Neural cell (in vitro differentiated cells): ENCODE measurements at regions not wholly inside any gene's neighbourhood (a gene's known extent, or its start where the extent isn't known, plus 50 kb on each side); places are given as distances from the start of the nearest gene placed in this dataset.

Experiments
- H2AFZ ChIP-seq: fragments of 200-600, 300-800 bp; sonication (generic), shearing (Covaris generic); 2 replicates; pipeline ENCODE4 v1.6.0; 2014; ENCODE audit warnings: low read depth, mild to moderate bottlenecking, antibody characterized with exemption, low read length, moderate library complexity
- H3F3A ChIP-seq: fragments of 200-600 bp; shearing (Covaris generic); 2 replicates; pipeline ENCODE4 v1.6.1; 2016; ENCODE audit warnings: mild to moderate bottlenecking, moderate library complexity, mixed read lengths, antibody characterized with exemption, low read length; ENCODE audit not compliant: insufficient read depth, poor library complexity, severe bottlenecking
- H3K27ac ChIP-seq: fragments of 200-600, 300-800 bp; sonication (generic), shearing (Covaris generic); 2 replicates; pipeline ENCODE4 v1.5.1; 2014; ENCODE audit warnings: mild to moderate bottlenecking, low read length, moderate library complexity
- H3K27me3 ChIP-seq: fragments of 300-800, 200-600 bp; sonication (generic), shearing (Covaris generic); 2 replicates; pipeline ENCODE4 v1.6.0; 2014; ENCODE audit warnings: mild to moderate bottlenecking, low read depth, low read length, moderate library complexity; ENCODE audit not compliant: insufficient read depth
- H3K36me3 ChIP-seq: fragments of 300-800, 200-600 bp; sonication (generic), shearing (Covaris generic); 2 replicates; pipeline ENCODE4 v1.5.1; 2014; ENCODE audit warnings: mild to moderate bottlenecking, antibody characterized with exemption, low read length, moderate library complexity; ENCODE audit not compliant: insufficient read depth
- H3K4me2 ChIP-seq: fragments of 300-800, 200-600 bp; sonication (generic), shearing (Covaris generic); 2 replicates; pipeline ENCODE4 v1.6.0; 2014; ENCODE audit warnings: mild to moderate bottlenecking, low read length
- H3K4me3 ChIP-seq: fragments of 300-800, 200-600 bp; sonication (generic), shearing (Covaris generic); 2 replicates; pipeline ENCODE4 v1.5.1; 2014; ENCODE audit warnings: mild to moderate bottlenecking, low read length, moderate library complexity
- H3K79me2 ChIP-seq: fragments of 200-600 bp; shearing (Covaris generic); replicated peaks from 2 replicates; pipeline ENCODE4 v1.6.0; 2014; ENCODE audit warnings: mild to moderate bottlenecking, low read length, moderate library complexity; ENCODE audit not compliant: insufficient read depth
- H3K9ac ChIP-seq: fragments of 300-800, 200-600 bp; sonication (generic), shearing (Covaris generic); 2 replicates; pipeline ENCODE4 v1.6.1; 2016; ENCODE audit warnings: mild to moderate bottlenecking, low read length, mixed read lengths
- H3K9me2 ChIP-seq: fragments of 200-600 bp; shearing (Covaris generic); 2 replicates; pipeline ENCODE4 v1.6.1; 2016; ENCODE audit warnings: mild to moderate bottlenecking, low read length, mixed read lengths; ENCODE audit not compliant: insufficient read depth
- H3K9me3 ChIP-seq: fragments of 200-600, 300-800 bp; sonication (generic), shearing (Covaris generic); 2 replicates; pipeline ENCODE4 v1.6.1; 2016; ENCODE audit warnings: mild to moderate bottlenecking, mixed run types, low read length, moderate library complexity, mixed read lengths
- H4K20me1 ChIP-seq: fragments of 200-600 bp; shearing (Covaris generic); 2 replicates; pipeline ENCODE4 v1.6.1; 2016; ENCODE audit warnings: mild to moderate bottlenecking, mixed run types; ENCODE audit not compliant: insufficient read depth
- EP300 ChIP-seq: fragments of 450-650 bp; conservative IDR thresholded peaks from 2 replicates; pipeline ENCODE4 v1.6.1; 2014; ENCODE audit warnings: antibody characterized with exemption, mild to moderate bottlenecking, moderate library complexity; ENCODE audit not compliant: poor library complexity, severe bottlenecking
- EZH2 ChIP-seq: fragments of 200-600, 300-800 bp; shearing (Covaris generic), sonication (generic); IDR thresholded peaks from 2 replicates; pipeline ENCODE4 v1.6.1; 2014; ENCODE audit warnings: antibody characterized with exemption, low read length, borderline replicate concordance, mild to moderate bottlenecking; ENCODE audit not compliant: insufficient read depth, poor library complexity, severe bottlenecking
- MXI1 ChIP-seq: fragments of 450-650 bp; conservative IDR thresholded peaks from 2 replicates; pipeline ENCODE4 v1.6.1; 2014; ENCODE audit warnings: antibody characterized with exemption, mild to moderate bottlenecking; ENCODE audit not compliant: poor library complexity, severe bottlenecking
- POLR2AphosphoS5 ChIP-seq: IDR thresholded peaks from 2 replicates; pipeline ENCODE4 v1.6.1; 2012
- RAD21 ChIP-seq: fragments of 450-650 bp; conservative IDR thresholded peaks from 2 replicates; pipeline ENCODE4 v1.6.1; 2014; ENCODE audit warnings: antibody characterized with exemption, mild to moderate bottlenecking, moderate library complexity
- SMC3 ChIP-seq: fragments of 450-650 bp; conservative IDR thresholded peaks from 2 replicates; pipeline ENCODE4 v1.6.1; 2014; ENCODE audit warnings: antibody characterized with exemption, mild to moderate bottlenecking, moderate library complexity; ENCODE audit not compliant: poor library complexity
- TAF1 ChIP-seq: IDR thresholded peaks from 2 replicates; pipeline ENCODE4 v1.6.1; 2012; ENCODE audit warnings: low read depth
- TF ChIP-seq, protein P1 (sequence below): fragments of 450-650 bp; IDR thresholded peaks from 2 replicates; pipeline ENCODE4 v1.5.1; 2014; ENCODE audit warnings: antibody characterized with exemption, mild to moderate bottlenecking, moderate library complexity; ENCODE audit not compliant: poor library complexity, severe bottlenecking
- TF ChIP-seq, protein P2 (sequence below): IDR thresholded peaks from 2 replicates; pipeline ENCODE4 v1.6.1; 2012; ENCODE audit warnings: borderline replicate concordance

DNA sequence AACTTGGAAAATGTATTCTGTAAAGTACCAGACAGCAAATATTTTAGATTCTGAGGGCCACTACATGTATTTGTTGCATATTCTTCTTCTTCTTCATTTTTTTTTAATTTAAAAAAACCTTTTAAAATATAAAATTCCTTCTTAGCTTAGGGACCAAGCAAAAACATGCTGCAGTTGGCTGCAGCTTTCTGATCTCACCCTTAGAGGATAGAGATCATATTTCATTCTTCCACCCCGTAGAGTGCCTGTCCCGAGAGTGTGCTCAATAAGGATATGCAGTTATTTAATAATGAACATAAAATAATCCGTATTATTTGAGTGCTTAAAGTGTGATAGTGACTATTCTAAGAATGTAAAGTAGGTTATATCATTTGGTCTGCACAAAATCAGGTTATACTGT, 204.2 kb upstream of the CD180 start:
- Histone ChIP-seq H3K27ac (no peak overlapping the region), H3K9me2 (no peaks in the 10 kb centered on the region), H3K27me3 (no peaks in the 10 kb centered on the region), H3K9ac (no peak overlapping the region), H3K9me3 (no peaks in the 10 kb centered on the region), H4K20me1 (no peaks in the 10 kb centered on the region), H3F3A (no peaks in the 10 kb centered on the region), H3K36me3 (no peaks in the 10 kb centered on the region), H3K4me3 (no peak overlapping the region), H3K79me2 (no peaks in the 10 kb centered on the region), H3K4me2 (no peak overlapping the region), H2AFZ (no peak overlapping the region)
- TF ChIP-seq SMC3 (no peak), POLR2AphosphoS5 (no peak), MXI1 (no peak), EZH2 (no peak), RAD21 (no peak), EP300 (no peak), TAF1 (no peak)
- TF ChIP-seq, protein P1, sequence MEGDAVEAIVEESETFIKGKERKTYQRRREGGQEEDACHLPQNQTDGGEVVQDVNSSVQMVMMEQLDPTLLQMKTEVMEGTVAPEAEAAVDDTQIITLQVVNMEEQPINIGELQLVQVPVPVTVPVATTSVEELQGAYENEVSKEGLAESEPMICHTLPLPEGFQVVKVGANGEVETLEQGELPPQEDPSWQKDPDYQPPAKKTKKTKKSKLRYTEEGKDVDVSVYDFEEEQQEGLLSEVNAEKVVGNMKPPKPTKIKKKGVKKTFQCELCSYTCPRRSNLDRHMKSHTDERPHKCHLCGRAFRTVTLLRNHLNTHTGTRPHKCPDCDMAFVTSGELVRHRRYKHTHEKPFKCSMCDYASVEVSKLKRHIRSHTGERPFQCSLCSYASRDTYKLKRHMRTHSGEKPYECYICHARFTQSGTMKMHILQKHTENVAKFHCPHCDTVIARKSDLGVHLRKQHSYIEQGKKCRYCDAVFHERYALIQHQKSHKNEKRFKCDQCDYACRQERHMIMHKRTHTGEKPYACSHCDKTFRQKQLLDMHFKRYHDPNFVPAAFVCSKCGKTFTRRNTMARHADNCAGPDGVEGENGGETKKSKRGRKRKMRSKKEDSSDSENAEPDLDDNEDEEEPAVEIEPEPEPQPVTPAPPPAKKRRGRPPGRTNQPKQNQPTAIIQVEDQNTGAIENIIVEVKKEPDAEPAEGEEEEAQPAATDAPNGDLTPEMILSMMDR, result no peak
- TF ChIP-seq, protein P2, sequence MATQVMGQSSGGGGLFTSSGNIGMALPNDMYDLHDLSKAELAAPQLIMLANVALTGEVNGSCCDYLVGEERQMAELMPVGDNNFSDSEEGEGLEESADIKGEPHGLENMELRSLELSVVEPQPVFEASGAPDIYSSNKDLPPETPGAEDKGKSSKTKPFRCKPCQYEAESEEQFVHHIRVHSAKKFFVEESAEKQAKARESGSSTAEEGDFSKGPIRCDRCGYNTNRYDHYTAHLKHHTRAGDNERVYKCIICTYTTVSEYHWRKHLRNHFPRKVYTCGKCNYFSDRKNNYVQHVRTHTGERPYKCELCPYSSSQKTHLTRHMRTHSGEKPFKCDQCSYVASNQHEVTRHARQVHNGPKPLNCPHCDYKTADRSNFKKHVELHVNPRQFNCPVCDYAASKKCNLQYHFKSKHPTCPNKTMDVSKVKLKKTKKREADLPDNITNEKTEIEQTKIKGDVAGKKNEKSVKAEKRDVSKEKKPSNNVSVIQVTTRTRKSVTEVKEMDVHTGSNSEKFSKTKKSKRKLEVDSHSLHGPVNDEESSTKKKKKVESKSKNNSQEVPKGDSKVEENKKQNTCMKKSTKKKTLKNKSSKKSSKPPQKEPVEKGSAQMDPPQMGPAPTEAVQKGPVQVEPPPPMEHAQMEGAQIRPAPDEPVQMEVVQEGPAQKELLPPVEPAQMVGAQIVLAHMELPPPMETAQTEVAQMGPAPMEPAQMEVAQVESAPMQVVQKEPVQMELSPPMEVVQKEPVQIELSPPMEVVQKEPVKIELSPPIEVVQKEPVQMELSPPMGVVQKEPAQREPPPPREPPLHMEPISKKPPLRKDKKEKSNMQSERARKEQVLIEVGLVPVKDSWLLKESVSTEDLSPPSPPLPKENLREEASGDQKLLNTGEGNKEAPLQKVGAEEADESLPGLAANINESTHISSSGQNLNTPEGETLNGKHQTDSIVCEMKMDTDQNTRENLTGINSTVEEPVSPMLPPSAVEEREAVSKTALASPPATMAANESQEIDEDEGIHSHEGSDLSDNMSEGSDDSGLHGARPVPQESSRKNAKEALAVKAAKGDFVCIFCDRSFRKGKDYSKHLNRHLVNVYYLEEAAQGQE, result no peak

DNA sequence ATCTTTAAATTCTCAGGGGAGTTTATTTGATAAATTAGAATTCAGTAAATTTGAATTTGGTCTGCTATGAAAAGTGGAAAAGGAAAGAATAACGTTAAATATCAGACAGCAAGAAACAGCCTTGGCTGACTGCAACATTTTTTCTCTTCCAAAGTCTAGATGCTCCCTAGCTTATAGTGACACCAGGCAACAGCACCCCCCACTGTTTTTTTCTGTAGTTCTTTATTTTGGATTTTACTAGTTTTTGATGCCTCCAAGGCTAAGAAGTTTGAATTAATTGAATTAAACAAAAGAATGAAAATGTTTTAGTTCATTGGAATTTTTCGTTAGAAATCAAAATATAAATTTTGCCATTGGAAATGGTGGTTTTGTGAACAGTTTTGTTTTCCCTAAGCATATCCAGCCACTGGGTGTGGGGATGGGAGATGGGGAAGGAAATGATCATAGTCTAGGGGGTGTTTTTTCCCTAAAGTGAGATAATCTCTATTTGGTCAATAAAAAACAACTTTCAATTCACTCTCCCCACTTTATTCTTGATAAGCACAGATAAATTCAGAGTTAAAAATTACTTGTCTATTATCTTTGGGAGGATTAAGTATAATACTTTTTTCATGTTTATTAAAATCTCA, 199.3 kb upstream of the CD180 start:
- Histone ChIP-seq H3K4me2 (no peak overlapping the region), H4K20me1 (no peaks in the 10 kb centered on the region), H3K36me3 (no peaks in the 10 kb centered on the region), H3K9ac (no peak overlapping the region), H3K27me3 (no peaks in the 10 kb centered on the region), H3K9me2 (no peaks in the 10 kb centered on the region), H3K9me3 (no peaks in the 10 kb centered on the region), H3K4me3 (no peak overlapping the region), H3K79me2 (no peaks in the 10 kb centered on the region), H2AFZ (no peak overlapping the region), H3F3A (no peaks in the 10 kb centered on the region), H3K27ac (no peak overlapping the region)
- TF ChIP-seq EZH2 (no peak), SMC3 (no peak), RAD21 (no peak), POLR2AphosphoS5 (no peak)
- TF ChIP-seq, protein P1, result no peak
